GM23248 (cell line): ENCODE measurements at regions not wholly inside any gene's neighbourhood (a gene's known extent, or its start where the extent isn't known, plus 50 kb on each side); places are given as distances from the start of the nearest gene placed in this dataset.
A peak's percentile ranks its signal among the peaks of the same experiment; 100 is the strongest.

Source experiments
- DNase-seq: peaks from one replicate; pipeline ENCODE4 v3.0.0-alpha.2; 2015
- H2AFZ ChIP-seq: fragments of 200-600 bp; sonication (generic); 2 replicates; pipeline ENCODE4 v1.6.1; 2016; ENCODE audit warnings: antibody characterized with exemption
- H3F3A ChIP-seq: fragments of 200-600 bp; sonication (generic); 2 replicates; pipeline ENCODE4 v1.6.1; 2016; ENCODE audit warnings: mild to moderate bottlenecking, antibody characterized with exemption, mixed run types; ENCODE audit not compliant: insufficient read depth
- H3K27ac ChIP-seq: fragments of 200-600 bp; sonication (generic); 2 replicates; pipeline ENCODE4 v1.5.1; 2016; ENCODE audit warnings: mild to moderate bottlenecking
- H3K27me3 ChIP-seq: fragments of 200-600 bp; sonication (generic); replicated peaks from 2 replicates; pipeline ENCODE4 v1.6.1; 2016; ENCODE audit warnings: mild to moderate bottlenecking; ENCODE audit not compliant: insufficient read depth
- H3K36me3 ChIP-seq: fragments of 200-600 bp; sonication (generic); 2 replicates; pipeline ENCODE4 v1.6.1; 2016; ENCODE audit warnings: low read depth, mild to moderate bottlenecking
- H3K4me1 ChIP-seq: fragments of 200-600 bp; sonication (generic); 2 replicates; pipeline ENCODE4 v1.6.1; 2016; ENCODE audit warnings: mild to moderate bottlenecking; ENCODE audit not compliant: insufficient read depth
- H3K4me2 ChIP-seq: fragments of 200-600 bp; sonication (generic); one replicate; pipeline ENCODE4 v1.6.1; 2016; ENCODE audit warnings: mild to moderate bottlenecking; ENCODE audit not compliant: unreplicated experiment
- H3K4me3 ChIP-seq: fragments of 200-600 bp; sonication (generic); 2 replicates; pipeline ENCODE4 v1.5.1; 2016; ENCODE audit warnings: mild to moderate bottlenecking
- H3K79me2 ChIP-seq: fragments of 200-600 bp; sonication (generic); 2 replicates; pipeline ENCODE4 v1.6.1; 2016; ENCODE audit warnings: mild to moderate bottlenecking; ENCODE audit not compliant: insufficient read depth
- H3K9ac ChIP-seq: fragments of 200-600 bp; sonication (generic); 2 replicates; pipeline ENCODE4 v1.6.1; 2016; ENCODE audit warnings: mild to moderate bottlenecking
- H3K9me2 ChIP-seq: fragments of 200-600 bp; sonication (generic); 2 replicates; pipeline ENCODE4 v1.6.1; 2016; ENCODE audit warnings: mixed run types, mild to moderate bottlenecking, moderate library complexity; ENCODE audit not compliant: insufficient read depth
- H3K9me3 ChIP-seq: fragments of 200-600 bp; sonication (generic); one replicate; pipeline ENCODE4 v1.6.1; 2017; ENCODE audit warnings: low read depth
- H4K20me1 ChIP-seq: fragments of 200-600 bp; sonication (generic); 2 replicates; pipeline ENCODE4 v1.6.0; 2016; ENCODE audit not compliant: insufficient read depth
- EZH2 ChIP-seq: fragments of 200-600 bp; sonication (generic); IDR thresholded peaks from 2 replicates; pipeline ENCODE4 v1.6.1; 2018; ENCODE audit warnings: antibody characterized with exemption, mild to moderate bottlenecking; ENCODE audit not compliant: insufficient read depth, poor library complexity, severe bottlenecking
- EZH2phosphoT487 ChIP-seq: fragments of 200-600 bp; sonication (generic); IDR thresholded peaks from 2 replicates; pipeline ENCODE4 v1.6.1; 2018; ENCODE audit warnings: antibody characterized with exemption, moderate library complexity, mild to moderate bottlenecking, low read depth; ENCODE audit not compliant: insufficient read depth
- WGBS, 2 experiments: methylation state at CpG; one replicate each; pipeline ENCODE4 v1.1.6; 2015 to 2017; ENCODE audit warnings: low lambda C conversion rate in 2 of 2, low coverage in 1 of 2; ENCODE audit errors: missing lambda C conversion rate in 2 of 2; 5-methylcytosine and 5-hydroxymethylcytosine counted together
- in situ Hi-C: fragments of 300-500 bp; cut with MboI; formaldehyde crosslinking; loops from 2 replicates; pipeline ENCODE4 v1.15.0; 2020

GRCh38 chr1:30197639-30198450, 525.5 kb downstream of the MATN1 start:
- Histone ChIP-seq H3F3A (no peaks in the 10 kb centered on the region), H3K4me1 (peaks cover 9% of the 10 kb centered on the region), H3K9ac (no peak overlapping the region), H4K20me1 (no peaks in the 10 kb centered on the region), H3K4me3 (no peak overlapping the region), H3K9me2 (no peaks in the 10 kb centered on the region), H3K27ac (no peak overlapping the region), H3K79me2 (no peaks in the 10 kb centered on the region), H3K4me2 (peak overlapping the region; percentile 35), H2AFZ (peak overlapping the region; percentile 56; the same call in 1 of the 2 replicates), H3K27me3 (no peaks in the 10 kb centered on the region), H3K9me3 (peaks cover 3% of the 10 kb centered on the region), H3K36me3 (no peaks in the 10 kb centered on the region)
- in situ Hi-C loops: no loop called here
- DNase-seq: peak; percentile 74
- TF ChIP-seq EZH2phosphoT487 (no peak), EZH2 (no peak)
- WGBS, 2 experiments: 0 to 1% methylated on average over 2 to 4 of the region's 4 CpGs

GRCh38 chr1:30196872-30197638, 526.3 kb downstream of the MATN1 start:
- Histone ChIP-seq H3K36me3 (no peaks in the 10 kb centered on the region), H3K9me3 (peaks cover 3% of the 10 kb centered on the region), H3K9ac (no peak overlapping the region), H3K4me2 (peak overlapping the region; percentile 35), H3F3A (no peaks in the 10 kb centered on the region), H4K20me1 (no peaks in the 10 kb centered on the region), H2AFZ (0 out of 2 replicates have a peak overlapping the region, but pooled peaks have one; percentile 56), H3K27me3 (no peaks in the 10 kb centered on the region), H3K79me2 (no peaks in the 10 kb centered on the region), H3K4me3 (no peak overlapping the region), H3K27ac (no peak overlapping the region), H3K9me2 (no peaks in the 10 kb centered on the region), H3K4me1 (peaks cover 9% of the 10 kb centered on the region)
- in situ Hi-C loops: no loop called here
- WGBS, 2 experiments: 40 to 43% methylated on average over 13 of the region's 13 CpGs
- DNase-seq: peak; percentile 7
- TF ChIP-seq EZH2phosphoT487 (no peak), EZH2 (no peak)

- Histone ChIP-seq H2AFZ (no peak overlapping the region), H4K20me1 (no peaks in the 10 kb centered on the region), H3K36me3 (no peaks in the 10 kb centered on the region), H3K4me2 (no peak overlapping the region), H3K27ac (no peak overlapping the region), H3K9me2 (no peaks in the 10 kb centered on the region), H3K79me2 (no peaks in the 10 kb centered on the region), H3F3A (no peaks in the 10 kb centered on the region), H3K4me1 (peaks cover 9% of the 10 kb centered on the region), H3K9me3 (peaks cover 3% of the 10 kb centered on the region), H3K9ac (no peak overlapping the region), H3K27me3 (no peaks in the 10 kb centered on the region), H3K4me3 (no peak overlapping the region)
- in situ Hi-C loops: no loop called here
- TF ChIP-seq EZH2phosphoT487 (no peak), EZH2 (no peak)
- no peak for DNase-seq
Observed at GRCh38 chr1:30196457-30196856, 526.9 kb downstream of the MATN1 start.

- in situ Hi-C loops: no loop called here
- no peak overlapping the region for H3K4me3 ChIP-seq
- H3K9me2 ChIP-seq: no peaks in the 10 kb centered on the region
- H3K27ac ChIP-seq: no peak overlapping the region
- H3K4me2 ChIP-seq: no peak overlapping the region
- no peak for TF ChIP-seq EZH2
- no peak for TF ChIP-seq EZH2phosphoT487
- no peak for DNase-seq
- peaks cover 14% of the 10 kb centered on the region for H3K4me1 ChIP-seq
- WGBS, 2 experiments: 60 to 63% methylated on average over 17 of the region's 17 CpGs
- H3K79me2 ChIP-seq: no peaks in the 10 kb centered on the region
- H3K36me3 ChIP-seq: no peaks in the 10 kb centered on the region
- no peak overlapping the region for H2AFZ ChIP-seq
- H4K20me1 ChIP-seq: no peaks in the 10 kb centered on the region
- H3F3A ChIP-seq: no peaks in the 10 kb centered on the region
- H3K9ac ChIP-seq: no peak overlapping the region
- H3K9me3 ChIP-seq: no peaks in the 10 kb centered on the region
- no peaks in the 10 kb centered on the region for H3K27me3 ChIP-seq
Observed at GRCh38 chr1:30195424-30196134, 527.8 kb downstream of the MATN1 start.
